ENCODE measurements at regions not wholly inside any gene's neighbourhood (a gene's known extent, or its start where the extent isn't known, plus 50 kb on each side); places are given as distances from the start of the nearest gene placed in this dataset.
"Not testable (repeated sequence)": the region's sequence is repeated elsewhere in the genome, so short reads cannot be mapped to it uniquely, and the experiment has no call there.

GRCh38 chrX:39418731-39419638 is 617.7 kb downstream of the MID1IP1 start:
- no peak for DNase-seq

- DNase-seq: no peak
Measured at GRCh38 chrX:39421006-39421405, 619.7 kb downstream of the MID1IP1 start.

- DNase-seq: no peak
Measured at GRCh38 chrX:39425124-39425806, 624.0 kb downstream of the MID1IP1 start.

GRCh38 chrX:39426101-39426500 is 624.8 kb downstream of the MID1IP1 start:
- DNase-seq: no peak

- no peak for DNase-seq
Measured at GRCh38 chrX:39427492-39427891, 626.2 kb downstream of the MID1IP1 start.

GRCh38 chrX:39427906-39428305 is 626.6 kb downstream of the MID1IP1 start:
- DNase-seq: no peak

- no peak for DNase-seq
Measured at GRCh38 chrX:39430551-39430950, 629.3 kb downstream of the MID1IP1 start.

GRCh38 chrX:39431893-39432292 is 630.6 kb downstream of the MID1IP1 start:
- DNase-seq: no peak

- not testable (repeated sequence) for DNase-seq
Measured at GRCh38 chrX:39434671-39435070, 633.4 kb downstream of the MID1IP1 start.

- not testable (repeated sequence) for DNase-seq
Measured at GRCh38 chrX:39436538-39436937, 635.3 kb downstream of the MID1IP1 start.

GRCh38 chrX:39437670-39438441 is 636.6 kb downstream of the MID1IP1 start:
- no peak for DNase-seq

GRCh38 chrX:39438603-39439602 is 637.6 kb downstream of the MID1IP1 start:
- DNase-seq: no peak

- no peak for DNase-seq
Measured at GRCh38 chrX:39439906-39440798, 638.9 kb downstream of the MID1IP1 start.

- no peak for DNase-seq
Measured at GRCh38 chrX:39440799-39441284, 639.6 kb downstream of the MID1IP1 start.

GRCh38 chrX:39442332-39442731 is 641.1 kb downstream of the MID1IP1 start:
- DNase-seq: no peak

GRCh38 chrX:39443240-39443639 is 642.0 kb downstream of the MID1IP1 start:
- DNase-seq: no peak

GRCh38 chrX:39445336-39445735 is 644.1 kb downstream of the MID1IP1 start:
- peak; percentile 43 for DNase-seq

- no peak for DNase-seq
Measured at GRCh38 chrX:39449352-39449751, 648.1 kb downstream of the MID1IP1 start.

- no peak for DNase-seq
Measured at GRCh38 chrX:39450234-39450977, 647.4 kb downstream of the BCOR start.

GRCh38 chrX:39451046-39451445 is 646.7 kb downstream of the BCOR start:
- no peak for DNase-seq
